HepG2 (cell line): ENCODE measurements at regions not wholly inside any gene's neighbourhood (a gene's known extent, or its start where the extent isn't known, plus 50 kb on each side); places are given as distances from the start of the nearest gene placed in this dataset.

Experiments used
- ATAC-seq: fragments of 200-7000 bp; cut with Tn5 transposase; 3 replicates; pipeline ENCODE4 v1.9.1; 2020; ENCODE audit warnings: mild to moderate bottlenecking, moderate library complexity
- BruUV-seq: library from RNA; stranded (reverse); fragments of 400-500 nt; replicated peaks from 2 replicates; lab custom pipeline; 2021; lab: Mats Ljungman, UMichigan
- CTCF ChIA-PET: fragments of 300-600 bp; formaldehyde crosslinking; extraction: SDS; loops from one replicate; lab custom pipeline; 2021; ENCODE audit warnings: low total read pairs, inconsistent platforms, low intra/inter-chr PET ratio; lab: Yijun Ruan, JAX
- POLR2A ChIA-PET: fragments of 350-600 bp; sonication (Branson Sonifier 250); formaldehyde crosslinking; loops from one replicate; lab custom pipeline; 2020; ENCODE audit warnings: antibody characterized with exemption, inconsistent platforms; lab: Yijun Ruan, JAX
- DNase-seq: peaks from one replicate; pipeline ENCODE4 v3.0.0-alpha.2; 2015; ENCODE audit warnings: low spot score
- FAIRE-seq: peaks from 3 replicates; lab custom pipeline; 2011; peaks lifted over from hg19 to GRCh38; lab: Jason Lieb, UNC
- H2AFZ ChIP-seq: one replicate; pipeline ENCODE4 v1.6.1; 2011; ENCODE audit warnings: low read length, inconsistent platforms
- H3K27ac ChIP-seq: fragments of 300-600 bp; 3 replicates; pipeline ENCODE4 v1.8.0; 2011; ENCODE audit warnings: mixed run types, mild to moderate bottlenecking, mixed read lengths, low read length, inconsistent platforms; ENCODE audit not compliant: insufficient read depth; ENCODE audit errors: extremely low read length
- H3K27me3 ChIP-seq, 2 experiments: fragments of 200-600 bp in 1 of 2; 2 replicates in 1 of 2; 3 replicates in 1 of 2; pipeline versions ENCODE4 v1.6.0 to v1.8.0; 2011; ENCODE audit warnings: low read length in 2 of 2, mild to moderate bottlenecking in 2 of 2, moderate library complexity in 2 of 2, inconsistent platforms in 1 of 2; ENCODE audit not compliant: insufficient read depth in 2 of 2, control insufficient read depth in 1 of 2
- H3K36me3 ChIP-seq, 2 experiments: fragments of 200-600 bp in 1 of 2; replicated peaks in 1 of 2; 2 replicates in 1 of 2; 3 replicates in 1 of 2; pipeline versions ENCODE4 v1.5.1 to v1.8.0; 2011; ENCODE audit warnings: low read length in 2 of 2, inconsistent platforms in 1 of 2; ENCODE audit not compliant: insufficient read depth in 2 of 2, control insufficient read depth in 1 of 2
- H3K4me1 ChIP-seq: 2 replicates; pipeline ENCODE4 v1.5.1; 2012; ENCODE audit warnings: low read length, inconsistent platforms; ENCODE audit not compliant: insufficient read depth
- H3K4me2 ChIP-seq: 2 replicates; pipeline ENCODE4 v1.6.0; 2011; ENCODE audit warnings: low read depth, low read length, inconsistent platforms
- H3K4me3 ChIP-seq, 3 experiments: fragments of 200-600 bp in 1 of 3; sonication (generic), shearing (Covaris generic) in 1 of 3; replicated peaks in 1 of 3; 2 replicates each; pipeline ENCODE4 v1.5.1; 2011 to 2016; ENCODE audit warnings: low read length in 3 of 3, inconsistent platforms in 2 of 3, low read depth in 2 of 3, mild to moderate bottlenecking in 2 of 3, control low read depth in 1 of 3, mixed read lengths in 1 of 3; ENCODE audit not compliant: insufficient read depth in 1 of 3
- H3K79me2 ChIP-seq: one replicate; pipeline ENCODE4 v1.6.1; 2011; ENCODE audit warnings: low read length, inconsistent platforms; ENCODE audit not compliant: insufficient read depth
- H3K9ac ChIP-seq: 2 replicates; pipeline ENCODE4 v1.6.0; 2011; ENCODE audit warnings: mild to moderate bottlenecking, low read depth, low read length, inconsistent platforms; ENCODE audit not compliant: insufficient read depth
- H3K9me3 ChIP-seq: 2 replicates; pipeline ENCODE4 v1.5.1; 2012; ENCODE audit warnings: mild to moderate bottlenecking, low read length
- H4K20me1 ChIP-seq: 2 replicates; pipeline ENCODE4 v1.6.0; 2011; ENCODE audit warnings: inconsistent platforms, mild to moderate bottlenecking, low read length, moderate library complexity; ENCODE audit not compliant: insufficient read depth
- ARNTL ChIP-seq: sonication (generic); formaldehyde crosslinking; IDR thresholded peaks from 2 replicates; pipeline ENCODE4 v1.4.0; 2020; ENCODE audit warnings: mild to moderate bottlenecking, missing genetic modification reagents
- CREB1 ChIP-seq, 2 experiments: fragments of 450-650 bp in 1 of 2; IDR thresholded peaks; 2 replicates each; pipeline ENCODE4 v1.6.1; 2016 to 2017; ENCODE audit warnings: control low read depth in 1 of 2, mild to moderate bottlenecking in 1 of 2, missing compliant biosample characterization in 1 of 2, missing genetic modification characterization in 1 of 2
- ISL2 ChIP-seq: sonication (generic); formaldehyde crosslinking; IDR thresholded peaks from 2 replicates; pipeline ENCODE4 v1.5.0; 2020; ENCODE audit warnings: missing genetic modification reagents
- NFE2L2 ChIP-seq: fragments of 150-350 bp; IDR thresholded peaks from 2 replicates; pipeline ENCODE4 v1.6.1; 2014; ENCODE audit warnings: low read length
- POLR2G ChIP-seq: fragments of 200-400 bp; formaldehyde crosslinking; IDR thresholded peaks from 2 replicates; pipeline ENCODE4 v1.6.1; 2018; ENCODE audit warnings: mild to moderate bottlenecking, low read depth, low read length, moderate library complexity
- RFX5 ChIP-seq: IDR thresholded peaks from 2 replicates; pipeline ENCODE4 v1.6.1; 2011; ENCODE audit warnings: low read depth, low read length, improper control_type of control experiment
- ZBTB40 ChIP-seq, 2 experiments: fragments of 450-650 bp in 1 of 2; sonication (generic) in 1 of 2; formaldehyde crosslinking in 1 of 2; IDR thresholded peaks; 2 replicates each; pipeline versions ENCODE4 v1.6.1 to v1.8.0; 2016 to 2022; ENCODE audit warnings: antibody characterized with exemption in 1 of 2, mild to moderate bottlenecking in 1 of 2, missing genetic modification reagents in 1 of 2
- ZC3H13 ChIP-seq: sonication (generic); formaldehyde crosslinking; IDR thresholded peaks from 2 replicates; pipeline ENCODE4 v1.8.1; 2023; ENCODE audit warnings: mild to moderate bottlenecking, missing genetic modification reagents, moderate library complexity
- ZNF564 ChIP-seq: sonication (generic); formaldehyde crosslinking; IDR thresholded peaks from 2 replicates; pipeline ENCODE4 v1.8.1; 2023; ENCODE audit warnings: mild to moderate bottlenecking, missing genetic modification reagents
- ZNF570 ChIP-seq: sonication (generic); formaldehyde crosslinking; IDR thresholded peaks from 2 replicates; pipeline ENCODE4 v1.4.0; 2020; ENCODE audit warnings: mild to moderate bottlenecking, missing genetic modification reagents, borderline replicate concordance
- WGBS: methylation state at CpG from one replicate; pipeline ENCODE4 v1.1.6; 2017; ENCODE audit warnings: low lambda C conversion rate; 5-methylcytosine and 5-hydroxymethylcytosine counted together
- in situ Hi-C: cut with HindIII; loops from 2 replicates; pipeline ENCODE4 v1.10.0; 2017; ENCODE audit warnings: low pct_unique_long_range_greater_than_20kb; ENCODE audit not compliant: extremely low pct_ligation_motif_present
- intact Hi-C: fragments of 100-400 bp; cut with micrococcal nuclease; formaldehyde crosslinking; loops from one replicate; pipeline ENCODE4 v1.10.0; 2022; ENCODE audit not compliant: unreplicated experiment

- ChIA-PET CTCF (no interaction called here), POLR2A (no interaction called here)
- Histone ChIP-seq H3K27me3 (peaks cover 0 to 2% of the 10 kb centered on the region in 2 experiments; a peak in 2 of 5 replicates), H2AFZ (no peak overlapping the region), H3K4me2 (no peak overlapping the region), H3K27ac (no peak overlapping the region), H3K9ac (no peak overlapping the region), H4K20me1 (no peaks in the 10 kb centered on the region), H3K79me2 (no peaks in the 10 kb centered on the region), H3K9me3 (no peaks in the 10 kb centered on the region), H3K4me3 (no peak overlapping the region), H3K4me1 (no peaks in the 10 kb centered on the region), H3K36me3 (no peaks in the 10 kb centered on the region)
- no peak for ATAC-seq
- TF ChIP-seq ZNF564 (CRISPR knock-in tag) (no peak), NFE2L2 (no peak), ZNF570 (CRISPR knock-in tag) (no peak), ZC3H13 (CRISPR knock-in tag) (no peak), ARNTL (CRISPR knock-in tag) (no peak), RFX5 (no peak), ZBTB40 (IDR thresholded peaks at IDR 0.05) (no peak), ZBTB40 (CRISPR knock-in tag; IDR thresholded peaks at IDR 0.05) (no peak), ISL2 (no peak), POLR2G (no peak), CREB1 (IDR thresholded peaks at IDR 0.05) (no peak), CREB1 (CRISPR knock-in tag; IDR thresholded peaks at IDR 0.05) (no peak)
- BruUV-seq = no TSS peak
- WGBS = 6% methylated on average over 4 of the region's 4 CpGs
- FAIRE-seq = no peak
- intact Hi-C loops (no loop called here), in situ Hi-C loops (no loop called here)
- DNase-seq = no peak
Measured at GRCh38 chr22:27315833-27316232, 485.7 kb downstream of the MN1 start.
